ENCODE measurements at regions not wholly inside any gene's neighbourhood (a gene's known extent, or its start where the extent isn't known, plus 50 kb on each side); places are given as distances from the start of the nearest gene placed in this dataset.
"Not testable (repeated sequence)": the region's sequence is repeated elsewhere in the genome, so short reads cannot be mapped to it uniquely, and the experiment has no call there.

DNA sequence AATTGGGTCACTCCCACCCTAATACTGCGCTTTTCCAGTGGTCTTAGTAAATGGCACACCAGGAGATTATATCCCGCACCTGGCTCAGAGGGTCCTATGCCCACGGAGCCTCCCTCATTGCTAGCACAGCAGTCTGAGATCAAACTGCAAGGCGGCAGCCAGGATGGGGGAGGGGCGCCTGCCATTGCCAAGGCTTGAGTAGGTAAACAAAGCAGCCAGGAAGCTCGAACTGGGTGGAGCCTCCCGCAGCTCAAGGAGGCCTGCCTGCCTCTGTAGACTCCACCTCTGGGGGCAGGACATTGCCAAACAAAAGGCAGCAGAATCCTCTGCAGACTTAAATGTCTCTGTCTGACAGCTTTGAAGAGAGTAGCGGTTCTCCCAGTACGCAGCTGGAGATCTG, 52.4 kb upstream of the PMPCB start:
- TF ChIP-seq, protein P1, sequence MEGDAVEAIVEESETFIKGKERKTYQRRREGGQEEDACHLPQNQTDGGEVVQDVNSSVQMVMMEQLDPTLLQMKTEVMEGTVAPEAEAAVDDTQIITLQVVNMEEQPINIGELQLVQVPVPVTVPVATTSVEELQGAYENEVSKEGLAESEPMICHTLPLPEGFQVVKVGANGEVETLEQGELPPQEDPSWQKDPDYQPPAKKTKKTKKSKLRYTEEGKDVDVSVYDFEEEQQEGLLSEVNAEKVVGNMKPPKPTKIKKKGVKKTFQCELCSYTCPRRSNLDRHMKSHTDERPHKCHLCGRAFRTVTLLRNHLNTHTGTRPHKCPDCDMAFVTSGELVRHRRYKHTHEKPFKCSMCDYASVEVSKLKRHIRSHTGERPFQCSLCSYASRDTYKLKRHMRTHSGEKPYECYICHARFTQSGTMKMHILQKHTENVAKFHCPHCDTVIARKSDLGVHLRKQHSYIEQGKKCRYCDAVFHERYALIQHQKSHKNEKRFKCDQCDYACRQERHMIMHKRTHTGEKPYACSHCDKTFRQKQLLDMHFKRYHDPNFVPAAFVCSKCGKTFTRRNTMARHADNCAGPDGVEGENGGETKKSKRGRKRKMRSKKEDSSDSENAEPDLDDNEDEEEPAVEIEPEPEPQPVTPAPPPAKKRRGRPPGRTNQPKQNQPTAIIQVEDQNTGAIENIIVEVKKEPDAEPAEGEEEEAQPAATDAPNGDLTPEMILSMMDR (IDR thresholded peaks at IDR 0.05; ENCODE audit: low read length) = not testable (repeated sequence)
- not testable (repeated sequence) for TF ChIP-seq EZH2 (IDR thresholded peaks at IDR 0.05; ENCODE audit: borderline replicate concordance, low read length)

All from OCI-LY1 (cell line).